Pons (tissue), 1 donor: ENCODE measurements at regions not wholly inside any gene's neighbourhood (a gene's known extent, or its start where the extent isn't known, plus 50 kb on each side); places are given as distances from the start of the nearest gene placed in this dataset.

ENCODE experiments used
- DNase-seq: peaks from one replicate; pipeline ENCODE4 v3.0.0-alpha.2; 2016; ENCODE audit warnings: low spot score

- no peak for DNase-seq
These were observed 76.7 kb downstream of the TRIM29 start for GRCh38 chr11:120061036-120061760.

GRCh38 chr11:120060512-120060911 lies 77.4 kb downstream of the TRIM29 start:
- DNase-seq: no peak

- DNase-seq: no peak
These were observed 79.0 kb downstream of the TRIM29 start for GRCh38 chr11:120058931-120059330.

GRCh38 chr11:120057595-120058581 lies 80.0 kb downstream of the TRIM29 start:
- DNase-seq: no peak

- DNase-seq: no peak
These were observed 80.9 kb downstream of the TRIM29 start for GRCh38 chr11:120057028-120057330.

GRCh38 chr11:120056301-120057027 lies 81.4 kb downstream of the TRIM29 start:
- DNase-seq: no peak

GRCh38 chr11:120055646-120056045 lies 82.3 kb downstream of the TRIM29 start:
- DNase-seq: no peak

- DNase-seq: no peak
These were observed 83.2 kb downstream of the TRIM29 start for GRCh38 chr11:120054753-120055045.

GRCh38 chr11:120054016-120054752 lies 83.7 kb downstream of the TRIM29 start:
- DNase-seq: no peak

- DNase-seq: no peak
These were observed 85.6 kb downstream of the TRIM29 start for GRCh38 chr11:120052196-120052775.

- DNase-seq: no peak
These were observed 93.8 kb downstream of the TRIM29 start for GRCh38 chr11:120044011-120044675.

- no peak for DNase-seq
These were observed 94.5 kb downstream of the TRIM29 start for GRCh38 chr11:120043328-120043945.

GRCh38 chr11:120041625-120042024 lies 96.3 kb downstream of the TRIM29 start:
- DNase-seq: no peak

GRCh38 chr11:120040151-120040840 lies 97.6 kb downstream of the TRIM29 start:
- no peak for DNase-seq

GRCh38 chr11:120039039-120039438 lies 98.9 kb downstream of the TRIM29 start:
- no peak for DNase-seq

GRCh38 chr11:120037111-120037510 lies 100.8 kb downstream of the TRIM29 start:
- DNase-seq: no peak

- no peak for DNase-seq
These were observed 102.2 kb downstream of the TRIM29 start for GRCh38 chr11:120035756-120036155.

- no peak for DNase-seq
These were observed 102.9 kb downstream of the TRIM29 start for GRCh38 chr11:120034881-120035630.

- no peak for DNase-seq
These were observed 103.6 kb downstream of the TRIM29 start for GRCh38 chr11:120034176-120034875.
